ENCODE measurements at regions not wholly inside any gene's neighbourhood (a gene's known extent, or its start where the extent isn't known, plus 50 kb on each side); places are given as distances from the start of the nearest gene placed in this dataset.
A peak's percentile ranks its signal among the peaks of the same experiment; 100 is the strongest.

- DNase-seq (ENCODE audit: extremely low read depth, low read depth) = no peak
Measured at GRCh38 chr14:100436745-100437406, 113.7 kb downstream of the SLC25A47 start.

DNA sequence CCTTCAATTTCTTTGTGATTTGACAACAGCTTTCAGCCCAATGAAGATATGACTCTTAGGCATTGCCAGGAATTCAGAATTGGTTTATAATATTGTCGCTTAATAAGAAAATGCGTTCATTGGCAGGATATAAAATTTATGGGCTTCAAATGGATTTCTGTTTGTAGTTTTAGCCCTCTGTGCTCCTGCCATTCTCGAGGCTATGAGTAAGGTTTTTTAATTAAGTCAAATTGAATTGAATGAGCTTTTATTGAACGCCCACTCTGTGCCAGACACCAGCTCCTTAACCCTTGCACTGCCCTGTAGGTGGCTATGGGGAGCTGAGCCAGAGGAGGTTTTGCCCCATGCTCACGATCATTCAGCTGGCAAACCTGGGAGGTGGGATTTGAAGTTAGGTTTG, 115.1 kb downstream of the SLC25A47 start:
- DNase-seq (ENCODE audit: extremely low read depth, low read depth) = no peak

DNA sequence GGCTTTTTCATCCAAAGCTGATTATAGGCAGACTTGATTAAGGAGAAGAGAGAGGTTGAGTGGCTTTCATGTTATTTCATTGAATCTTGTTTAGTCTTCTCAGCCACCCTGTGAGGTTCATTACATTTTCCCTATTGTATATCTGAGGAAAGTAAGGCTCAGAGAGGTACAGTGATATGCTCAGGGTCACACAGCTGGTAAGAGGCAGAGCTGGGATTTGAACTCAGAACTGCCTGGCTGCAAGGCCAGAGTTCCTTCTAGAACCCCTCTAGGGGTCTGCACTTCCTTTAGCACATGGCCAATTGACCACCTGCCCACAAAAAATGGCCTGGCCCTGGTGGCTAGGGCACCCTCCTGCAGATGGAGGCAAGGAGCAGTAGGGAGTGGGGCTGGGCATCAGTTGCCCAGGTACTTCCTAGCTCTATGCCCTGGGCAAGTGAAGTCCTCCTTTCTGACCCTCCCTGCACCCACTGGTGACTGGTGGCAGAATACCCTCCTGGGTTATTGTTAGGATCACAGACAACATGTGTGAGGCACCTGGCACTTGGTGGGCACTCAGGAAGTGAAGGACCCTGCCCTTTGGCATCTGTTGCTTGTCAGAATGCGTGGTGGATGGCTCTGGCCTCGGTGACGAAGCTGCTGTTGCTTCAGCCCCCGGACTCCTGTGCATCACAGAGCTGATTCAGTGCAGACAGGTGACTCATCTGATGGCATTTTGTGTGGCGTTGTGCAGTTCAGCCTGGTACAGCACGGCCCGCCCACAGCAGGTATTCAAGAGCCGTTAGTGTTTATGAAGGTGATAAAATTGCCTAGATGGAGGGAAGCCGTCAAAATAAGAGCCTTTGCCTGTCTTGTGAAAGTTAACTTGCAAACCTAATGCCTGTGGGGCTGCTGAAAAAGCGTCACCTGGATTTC, 115.8 kb downstream of the SLC25A47 start:
- DNase-seq (ENCODE audit: extremely low read depth, low read depth) = peak; percentile 94

DNA sequence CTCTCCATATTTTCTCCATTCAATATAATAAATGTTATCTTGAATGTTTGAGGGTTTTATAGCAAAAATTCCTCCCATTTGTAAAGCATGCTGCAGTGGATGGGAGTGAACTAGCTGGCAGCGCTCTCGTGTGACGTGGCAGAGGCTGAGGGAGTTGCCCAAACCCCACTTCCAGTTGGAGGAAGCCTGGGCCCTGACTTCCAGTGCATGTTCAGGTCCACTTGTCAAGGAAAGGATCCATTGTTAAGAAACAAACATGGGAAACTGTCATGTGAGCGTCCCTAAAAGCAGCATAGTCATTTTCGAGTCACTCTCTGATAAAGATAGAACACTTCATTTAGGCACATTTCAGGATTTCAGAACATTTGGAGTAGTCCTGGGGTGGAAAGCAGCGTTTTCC, 116.6 kb downstream of the SLC25A47 start:
- DNase-seq (ENCODE audit: extremely low read depth, low read depth) = peak; percentile 75

- peak; percentile 86 for DNase-seq (ENCODE audit: extremely low read depth, low read depth)
Measured at GRCh38 chr14:100440207-100440631, 117.1 kb downstream of the SLC25A47 start.

GRCh38 chr14:100440758-100441203, 117.6 kb downstream of the SLC25A47 start:
- DNase-seq (ENCODE audit: extremely low read depth, low read depth) = no peak

DNA sequence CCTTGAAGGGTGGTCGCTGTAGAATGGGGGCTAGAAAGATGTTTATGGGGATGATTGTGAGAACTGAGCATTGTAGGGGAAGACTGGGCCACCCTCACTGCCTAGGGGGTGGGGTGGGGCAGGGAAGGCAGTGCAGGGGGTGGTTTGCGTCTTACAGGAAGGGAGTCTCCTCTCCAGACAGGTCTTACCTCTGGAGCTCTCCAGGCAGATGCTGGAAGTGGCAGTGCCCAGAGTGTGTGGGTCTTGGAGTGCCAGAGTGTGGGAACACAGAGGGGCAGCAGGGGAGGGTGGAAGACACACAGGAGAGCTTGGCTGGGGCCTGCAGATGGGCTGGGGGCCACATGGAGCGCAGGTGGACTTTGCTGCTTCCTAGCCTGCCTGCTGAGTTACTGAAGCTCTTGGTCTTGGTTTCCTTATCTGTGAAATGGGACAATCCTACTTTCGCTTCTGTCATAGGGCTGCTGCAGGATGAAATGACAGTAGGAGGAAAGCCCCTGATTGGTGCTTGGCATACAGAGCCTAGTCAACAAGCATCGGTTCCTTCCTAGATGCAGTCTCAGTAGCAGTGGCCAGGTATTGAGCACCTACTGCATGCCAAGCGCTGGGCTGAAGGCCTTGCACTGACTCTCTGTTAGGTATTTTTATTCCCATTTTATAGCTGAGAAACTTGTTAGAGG, 118.3 kb downstream of the SLC25A47 start:
- DNase-seq (ENCODE audit: extremely low read depth, low read depth) = no peak

DNA sequence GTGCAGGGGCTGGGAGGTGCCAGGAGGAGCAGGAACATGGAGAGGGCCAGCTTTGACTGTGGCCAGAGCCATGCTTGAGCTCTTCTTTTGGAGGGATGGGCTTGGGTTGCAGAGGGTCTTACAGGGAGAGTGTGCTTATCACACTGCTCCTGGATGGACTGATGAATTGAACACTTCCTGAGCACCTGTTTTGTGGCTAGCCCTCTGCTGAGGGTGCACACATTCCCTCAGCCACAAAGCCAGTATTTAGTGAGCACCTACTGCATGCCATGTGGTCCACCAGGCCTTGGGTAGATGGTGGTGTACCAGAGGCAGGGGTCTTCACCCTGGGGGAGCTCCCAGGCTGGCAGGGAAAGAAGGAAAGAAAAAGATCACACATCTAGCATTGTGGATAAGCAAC, 118.9 kb downstream of the SLC25A47 start:
- DNase-seq (ENCODE audit: extremely low read depth, low read depth) = no peak

DNA sequence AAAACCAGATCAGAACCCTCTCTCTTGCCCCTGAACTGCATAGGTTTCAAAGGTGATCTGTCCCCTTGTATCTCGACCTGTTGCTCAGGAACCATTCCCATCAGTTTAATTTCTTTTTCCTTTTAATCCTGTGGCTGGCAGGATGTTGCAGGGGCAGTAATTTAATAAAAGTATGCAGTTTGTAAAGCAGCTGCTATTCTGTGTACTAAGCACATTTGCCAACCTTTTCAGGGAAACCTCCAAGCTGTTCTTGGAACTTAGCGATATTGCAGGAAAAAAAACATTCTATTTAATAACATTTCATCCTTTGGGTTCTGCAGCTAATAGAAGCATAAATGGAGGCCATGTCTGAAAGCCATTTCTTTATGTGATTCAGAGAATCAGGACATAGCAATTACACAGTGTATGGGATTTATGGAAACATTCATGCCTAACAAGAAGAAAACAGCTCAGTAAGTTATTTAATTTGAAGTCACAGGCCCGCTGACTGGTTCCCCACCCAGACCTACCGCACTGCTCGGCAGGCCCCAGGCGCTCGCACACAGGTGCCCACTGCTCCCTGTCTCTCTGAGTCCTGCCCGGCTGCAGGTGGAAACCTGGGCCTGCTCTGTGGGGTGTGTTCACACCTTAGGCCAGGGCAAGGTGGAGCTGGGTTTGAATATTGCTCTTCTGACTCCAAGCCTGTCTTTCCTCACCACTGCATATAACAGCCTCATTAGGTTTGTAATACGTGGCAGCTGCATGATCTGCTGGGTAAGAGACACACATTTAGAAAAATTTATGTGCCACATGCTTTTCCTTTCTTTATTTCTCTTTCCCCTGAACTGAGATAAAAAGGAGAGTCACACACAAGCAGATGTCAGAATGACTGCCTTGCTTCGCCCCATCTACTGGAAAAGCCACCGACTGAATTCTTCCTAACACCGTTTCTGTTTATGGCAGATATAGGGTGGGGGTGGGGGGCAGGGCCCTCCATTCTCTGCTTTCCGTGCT, 119.7 kb downstream of the SLC25A47 start:
- no peak for DNase-seq (ENCODE audit: extremely low read depth, low read depth)

DNA sequence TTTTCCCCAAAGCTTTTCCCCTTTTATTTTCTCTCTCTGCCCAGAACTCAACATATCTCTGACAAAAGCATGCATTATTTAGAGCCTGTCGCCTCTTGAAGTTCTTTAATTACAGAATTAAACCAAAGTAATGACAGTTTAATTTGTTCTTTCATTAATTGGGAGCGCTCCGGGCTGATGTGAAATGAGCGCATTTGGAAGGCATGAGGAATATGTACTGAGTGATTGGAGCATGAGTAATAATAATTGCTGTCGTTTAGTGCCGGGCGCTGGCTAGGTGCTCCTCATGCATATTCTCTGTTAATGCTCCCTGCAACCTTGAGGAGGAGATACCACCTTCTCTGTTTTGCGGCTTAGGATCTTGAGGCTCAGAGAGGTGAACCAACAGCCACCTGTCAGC, 120.5 kb downstream of the SLC25A47 start:
- DNase-seq (ENCODE audit: extremely low read depth, low read depth) = no peak

GRCh38 chr14:100445436-100446088, 122.4 kb downstream of the SLC25A47 start:
- no peak for DNase-seq (ENCODE audit: extremely low read depth, low read depth)

DNA sequence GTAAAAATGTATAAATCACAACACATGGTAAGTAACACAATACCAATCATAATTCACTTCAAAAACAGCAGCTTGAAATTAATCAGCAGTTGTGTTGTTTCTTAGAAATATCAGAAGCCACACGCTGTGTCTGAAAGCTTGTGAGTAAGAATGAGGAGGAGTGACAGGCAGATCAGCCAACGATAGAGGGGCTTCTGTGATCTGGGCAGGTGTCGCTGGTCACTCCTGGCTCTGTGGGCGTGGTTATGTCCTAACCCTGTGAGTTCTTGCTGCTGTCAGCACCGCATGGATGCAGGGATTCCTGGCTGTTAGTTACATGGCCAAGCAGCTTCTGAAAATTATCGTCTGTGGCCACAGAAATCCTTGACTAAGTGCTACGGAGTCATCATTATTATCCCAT, 123.4 kb downstream of the SLC25A47 start:
- DNase-seq (ENCODE audit: extremely low read depth, low read depth) = no peak

- no peak for DNase-seq (ENCODE audit: extremely low read depth, low read depth)
Measured at GRCh38 chr14:100448376-100448775, 125.2 kb downstream of the SLC25A47 start.

DNA sequence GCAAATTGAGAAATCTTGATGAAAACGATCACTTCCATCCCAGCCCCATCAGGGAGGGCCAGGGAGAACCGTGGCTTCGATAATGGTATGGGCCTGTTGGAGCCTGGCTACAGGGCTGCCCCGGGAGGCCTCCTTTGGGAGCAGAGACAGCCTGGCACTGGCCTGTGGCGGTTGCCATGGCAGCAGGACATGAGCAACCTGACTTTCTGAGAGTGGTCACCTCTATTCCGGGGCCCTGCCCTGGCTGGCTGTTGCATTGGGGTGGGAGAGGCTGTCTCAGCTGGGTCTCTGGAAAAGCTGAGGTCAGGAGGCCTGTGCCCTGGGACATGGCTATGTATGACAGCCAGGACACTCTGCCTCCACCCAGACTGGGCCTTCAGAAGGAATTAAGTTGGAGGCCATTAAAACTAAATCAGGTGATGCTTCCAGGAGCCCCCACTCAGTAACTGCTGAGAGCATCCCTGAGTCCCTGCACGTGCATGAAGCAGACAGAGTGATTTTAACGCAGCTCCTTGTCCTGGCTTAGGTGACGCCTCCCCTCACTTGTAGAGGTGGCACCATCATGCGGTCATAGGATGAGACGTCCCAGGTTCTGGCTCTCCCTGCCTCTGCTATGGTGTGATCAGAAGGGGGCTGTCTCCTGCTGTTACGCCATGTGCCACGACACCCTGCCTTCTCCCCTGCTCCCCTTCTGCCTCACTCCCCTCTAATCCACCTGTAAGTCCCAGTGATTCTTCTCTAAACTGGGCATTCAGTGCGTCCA, 126.3 kb downstream of the SLC25A47 start:
- no peak for DNase-seq (ENCODE audit: extremely low read depth, low read depth)

- DNase-seq (ENCODE audit: extremely low read depth, low read depth) = no peak
Measured at GRCh38 chr14:100450049-100450448, 126.9 kb downstream of the SLC25A47 start.

DNA sequence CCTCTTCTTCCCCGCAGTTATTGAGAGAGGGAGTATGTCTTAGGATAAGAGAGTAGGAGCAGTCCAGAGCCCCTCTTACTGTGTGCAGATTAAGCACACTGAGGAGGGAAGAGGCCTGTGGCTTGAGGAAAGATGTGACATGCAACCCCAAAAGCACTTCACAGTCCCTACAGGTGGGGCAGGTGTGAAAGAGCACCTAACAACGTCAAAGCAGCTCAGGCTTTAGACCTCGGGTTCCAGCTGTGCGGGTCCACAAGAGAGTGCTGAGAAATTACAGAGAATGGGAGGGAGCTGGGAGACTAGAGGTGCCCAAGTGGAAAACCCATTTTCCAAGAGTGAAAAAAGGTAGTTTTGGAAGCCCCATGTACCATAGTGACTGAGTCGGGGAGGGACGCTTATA, 127.6 kb downstream of the SLC25A47 start:
- no peak for DNase-seq (ENCODE audit: extremely low read depth, low read depth)

DNA sequence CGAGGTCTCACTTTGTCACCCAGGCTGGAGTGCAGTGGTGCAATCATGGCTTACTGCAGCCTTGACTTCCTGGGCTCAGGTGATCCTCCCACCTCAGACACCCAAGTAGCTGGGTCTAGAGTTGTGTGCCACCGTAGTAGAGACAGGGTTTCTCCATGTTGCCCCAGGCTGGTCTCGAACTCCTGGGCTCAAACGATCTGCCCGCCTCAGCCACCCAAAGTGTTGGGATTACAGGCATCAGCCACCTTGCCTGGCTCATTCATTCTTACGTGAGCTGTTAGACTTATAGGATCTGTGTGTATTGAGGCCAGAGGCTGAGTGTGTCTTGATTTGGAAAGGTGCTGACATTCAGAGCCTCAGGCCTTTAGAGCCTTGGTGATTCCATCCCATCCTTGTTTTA, 128.1 kb downstream of the SLC25A47 start:
- no peak for DNase-seq (ENCODE audit: extremely low read depth, low read depth)

DNA sequence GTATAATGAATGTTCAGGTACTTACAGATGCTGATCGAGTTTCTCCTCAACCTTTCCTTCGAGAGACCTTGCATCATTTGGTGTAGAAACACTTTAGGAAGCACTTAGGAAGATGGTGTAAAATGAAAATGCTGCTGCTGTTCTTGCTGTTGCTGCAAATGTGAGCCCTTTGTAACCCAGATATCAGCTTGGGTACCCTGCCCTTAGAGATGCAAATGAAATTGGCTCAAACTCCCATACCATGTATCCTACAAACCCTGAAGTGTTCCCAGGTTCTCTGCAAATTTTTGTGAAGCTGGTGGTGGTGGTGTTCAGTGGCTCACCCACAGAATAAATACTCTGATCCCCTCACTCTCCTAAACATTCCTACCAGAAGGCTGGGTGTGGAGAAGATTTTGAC, 130.8 kb downstream of the SLC25A47 start:
- no peak for DNase-seq (ENCODE audit: extremely low read depth, low read depth)

DNA sequence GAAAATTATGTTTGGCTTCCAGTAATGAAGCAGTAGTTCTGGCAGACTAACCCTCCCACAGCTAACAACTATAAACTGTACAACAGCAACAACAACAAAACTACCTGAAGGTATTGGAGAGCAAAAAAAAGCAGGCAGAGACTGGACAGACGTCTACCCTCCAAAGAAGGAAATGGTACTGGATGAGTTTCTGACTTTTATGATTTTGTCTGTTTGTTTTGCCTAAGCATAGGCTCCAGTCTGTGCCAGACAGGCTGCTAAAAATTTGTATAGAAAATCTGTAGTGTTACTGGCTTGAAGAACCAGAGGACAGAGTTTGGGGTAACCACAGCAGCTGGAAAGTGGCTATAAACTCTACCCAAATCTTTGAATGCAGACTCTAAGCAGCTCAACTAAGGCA, 131.3 kb downstream of the SLC25A47 start:
- DNase-seq (ENCODE audit: extremely low read depth, low read depth) = no peak

Data from NCI-H460 (cell line).